ENCODE measurements at regions not wholly inside any gene's neighbourhood (a gene's known extent, or its start where the extent isn't known, plus 50 kb on each side); places are given as distances from the start of the nearest gene placed in this dataset.

GRCh38 chr2:234806818-234807217 is 145.0 kb upstream of the SH3BP4 start:
- Histone ChIP-seq H2AFZ (ENCODE audit: low read length) (no peak overlapping the region), H4K20me1 (ENCODE audit: insufficient read depth, low read length, poor library complexity, severe bottlenecking) (no peaks in the 10 kb centered on the region), H3K27me3 (ENCODE audit: insufficient read depth, low read length, poor library complexity, severe bottlenecking) (no peaks in the 10 kb centered on the region), H3K79me2 (ENCODE audit: insufficient read depth, low read length) (no peaks in the 10 kb centered on the region), H3K9me2 (replicated peaks; ENCODE audit: low read depth, low read length) (no peaks in the 10 kb centered on the region), H3K9ac (ENCODE audit: low read depth, low read length, poor library complexity, severe bottlenecking) (no peak overlapping the region), H3K4me1 (ENCODE audit: insufficient read depth, low read length, poor library complexity, severe bottlenecking) (no peaks in the 10 kb centered on the region), H3F3A (ENCODE audit: low read depth) (no peaks in the 10 kb centered on the region), H3K4me2 (ENCODE audit: low read depth, low read length, poor library complexity, severe bottlenecking) (no peak overlapping the region), H3K9me3 (ENCODE audit: insufficient read depth, low read depth, low read length) (no peaks in the 10 kb centered on the region), H3K36me3 (ENCODE audit: insufficient read depth, low read length) (no peaks in the 10 kb centered on the region), H3K4me3 (ENCODE audit: low read length, poor library complexity, severe bottlenecking) (no peak overlapping the region)
- TF ChIP-seq EZH2phosphoT487 (IDR thresholded peaks at IDR 0.05; ENCODE audit: borderline replicate concordance): no peak
- no peak for TF ChIP-seq CTCF (conservative IDR thresholded peaks at IDR 0.05; ENCODE audit: low read length)

- Histone ChIP-seq H3K4me2 (ENCODE audit: low read depth, low read length, poor library complexity, severe bottlenecking) (no peak overlapping the region), H3F3A (ENCODE audit: low read depth) (no peaks in the 10 kb centered on the region), H3K9me3 (ENCODE audit: insufficient read depth, low read depth, low read length) (no peaks in the 10 kb centered on the region), H3K4me3 (ENCODE audit: low read length, poor library complexity, severe bottlenecking) (no peak overlapping the region), H3K27me3 (ENCODE audit: insufficient read depth, low read length, poor library complexity, severe bottlenecking) (no peaks in the 10 kb centered on the region), H2AFZ (ENCODE audit: low read length) (no peak overlapping the region), H3K36me3 (ENCODE audit: insufficient read depth, low read length) (no peaks in the 10 kb centered on the region), H3K9ac (ENCODE audit: low read depth, low read length, poor library complexity, severe bottlenecking) (no peak overlapping the region), H3K79me2 (ENCODE audit: insufficient read depth, low read length) (no peaks in the 10 kb centered on the region), H3K9me2 (replicated peaks; ENCODE audit: low read depth, low read length) (no peaks in the 10 kb centered on the region), H3K4me1 (ENCODE audit: insufficient read depth, low read length, poor library complexity, severe bottlenecking) (no peaks in the 10 kb centered on the region), H4K20me1 (ENCODE audit: insufficient read depth, low read length, poor library complexity, severe bottlenecking) (no peaks in the 10 kb centered on the region)
- TF ChIP-seq CTCF (conservative IDR thresholded peaks at IDR 0.05; ENCODE audit: low read length) (no peak), EZH2phosphoT487 (IDR thresholded peaks at IDR 0.05; ENCODE audit: borderline replicate concordance) (no peak)
Measured at GRCh38 chr2:234805836-234806235, 146.0 kb upstream of the SH3BP4 start.

- H3K4me2 ChIP-seq (ENCODE audit: low read depth, low read length, poor library complexity, severe bottlenecking): no peak overlapping the region
- no peaks in the 10 kb centered on the region for H3K36me3 ChIP-seq (ENCODE audit: insufficient read depth, low read length)
- no peak overlapping the region for H3K9ac ChIP-seq (ENCODE audit: low read depth, low read length, poor library complexity, severe bottlenecking)
- H3K27me3 ChIP-seq (ENCODE audit: insufficient read depth, low read length, poor library complexity, severe bottlenecking): no peaks in the 10 kb centered on the region
- TF ChIP-seq EZH2phosphoT487 (IDR thresholded peaks at IDR 0.05; ENCODE audit: borderline replicate concordance) (no peak), CTCF (conservative IDR thresholded peaks at IDR 0.05; ENCODE audit: low read length) (no peak)
- no peaks in the 10 kb centered on the region for H3K4me1 ChIP-seq (ENCODE audit: insufficient read depth, low read length, poor library complexity, severe bottlenecking)
- no peaks in the 10 kb centered on the region for H3K79me2 ChIP-seq (ENCODE audit: insufficient read depth, low read length)
- no peaks in the 10 kb centered on the region for H3K9me2 ChIP-seq (replicated peaks; ENCODE audit: low read depth, low read length)
- H3K9me3 ChIP-seq (ENCODE audit: insufficient read depth, low read depth, low read length): no peaks in the 10 kb centered on the region
- no peaks in the 10 kb centered on the region for H3F3A ChIP-seq (ENCODE audit: low read depth)
- no peak overlapping the region for H2AFZ ChIP-seq (ENCODE audit: low read length)
- no peaks in the 10 kb centered on the region for H4K20me1 ChIP-seq (ENCODE audit: insufficient read depth, low read length, poor library complexity, severe bottlenecking)
- no peak overlapping the region for H3K4me3 ChIP-seq (ENCODE audit: low read length, poor library complexity, severe bottlenecking)
Measured at GRCh38 chr2:234804704-234805103, 147.1 kb upstream of the SH3BP4 start.

All from Loucy (cell line).